H9 (cell line): ENCODE measurements at regions not wholly inside any gene's neighbourhood (a gene's known extent, or its start where the extent isn't known, plus 50 kb on each side); places are given as distances from the start of the nearest gene placed in this dataset.

Experiments used
- DNase-seq: peaks from one replicate; pipeline ENCODE4 v3.0.0-alpha.2; 2017
- H2AFZ ChIP-seq: one replicate; pipeline ENCODE4 v1.6.1; 2013; ENCODE audit warnings: mild to moderate bottlenecking, low read length, control low read depth, moderate library complexity
- H2AK5ac ChIP-seq: 2 replicates; pipeline ENCODE4 v1.6.1; 2013; ENCODE audit warnings: low read length, control low read depth, mixed read lengths; ENCODE audit not compliant: insufficient read length
- H2BK120ac ChIP-seq: one replicate; pipeline ENCODE4 v1.6.1; 2013; ENCODE audit warnings: low read depth, mild to moderate bottlenecking, low read length, control low read depth, inconsistent platforms; ENCODE audit not compliant: poor library complexity, severe bottlenecking
- H2BK12ac ChIP-seq: 2 replicates; pipeline ENCODE4 v1.6.1; 2013; ENCODE audit warnings: low read length, control low read depth, mixed read lengths, low read depth; ENCODE audit not compliant: insufficient read length
- H2BK15ac ChIP-seq: 2 replicates; pipeline ENCODE4 v1.6.1; 2013; ENCODE audit warnings: low read depth, low read length, control low read depth
- H2BK20ac ChIP-seq: one replicate; pipeline ENCODE4 v1.6.1; 2013; ENCODE audit warnings: low read depth, mild to moderate bottlenecking, low read length, control low read depth, inconsistent platforms; ENCODE audit not compliant: poor library complexity, severe bottlenecking
- H2BK5ac ChIP-seq: 2 replicates; pipeline ENCODE4 v1.6.1; 2013; ENCODE audit warnings: low read length, control low read depth, mixed read lengths; ENCODE audit not compliant: insufficient read length
- H3K14ac ChIP-seq: 2 replicates; pipeline ENCODE4 v1.6.1; 2013; ENCODE audit warnings: low read length, control low read depth; ENCODE audit not compliant: insufficient read depth
- H3K18ac ChIP-seq: 2 replicates; pipeline ENCODE4 v1.6.1; 2013; ENCODE audit warnings: low read depth, mild to moderate bottlenecking, mixed read lengths, low read length, control low read depth; ENCODE audit not compliant: insufficient read length
- H3K23ac ChIP-seq: 2 replicates; pipeline ENCODE4 v1.6.1; 2013; ENCODE audit warnings: low read length, control low read depth, mixed read lengths, low read depth; ENCODE audit not compliant: insufficient read length
- H3K23me2 ChIP-seq: 2 replicates; pipeline ENCODE4 v1.6.1; 2013; ENCODE audit warnings: low read depth, mild to moderate bottlenecking, mixed read lengths, low read length, control low read depth; ENCODE audit not compliant: insufficient read length, poor library complexity, severe bottlenecking
- H3K27ac ChIP-seq: 2 replicates; pipeline ENCODE4 v1.5.1; 2013; ENCODE audit warnings: low read length, control low read depth, mixed read lengths, low read depth; ENCODE audit not compliant: insufficient read length
- H3K27me3 ChIP-seq: 2 replicates; pipeline ENCODE4 v1.6.1; 2013; ENCODE audit warnings: low read length, control low read depth, inconsistent platforms; ENCODE audit not compliant: insufficient read depth
- H3K4ac ChIP-seq: 2 replicates; pipeline ENCODE4 v1.6.1; 2013; ENCODE audit warnings: low read depth, mild to moderate bottlenecking, control low read depth, inconsistent platforms, low read length, moderate library complexity
- H3K4me1 ChIP-seq: 2 replicates; pipeline ENCODE4 v1.6.1; 2013; ENCODE audit warnings: low read length, control low read depth, inconsistent platforms; ENCODE audit not compliant: insufficient read depth
- H3K4me2 ChIP-seq: 2 replicates; pipeline ENCODE4 v1.6.1; 2013; ENCODE audit warnings: low read length, control low read depth, mixed read lengths; ENCODE audit not compliant: insufficient read length, insufficient read depth
- H3K56ac ChIP-seq: 2 replicates; pipeline ENCODE4 v1.6.1; 2013; ENCODE audit warnings: low read depth, mild to moderate bottlenecking, mixed read lengths, low read length, control low read depth; ENCODE audit not compliant: insufficient read length
- H3K79me1 ChIP-seq: 2 replicates; pipeline ENCODE4 v1.6.1; 2013; ENCODE audit warnings: low read depth, mild to moderate bottlenecking, moderate library complexity, low read length, control low read depth, inconsistent platforms; ENCODE audit not compliant: insufficient read depth, poor library complexity, severe bottlenecking
- H3K79me2 ChIP-seq: 2 replicates; pipeline ENCODE4 v1.6.1; 2013; ENCODE audit warnings: low read length, control low read depth, inconsistent platforms; ENCODE audit not compliant: insufficient read depth
- H3K9ac ChIP-seq: 2 replicates; pipeline ENCODE4 v1.6.1; 2013; ENCODE audit warnings: low read length, control low read depth, mixed read lengths; ENCODE audit not compliant: insufficient read length; ENCODE audit errors: extremely low read depth
- H3K9me3 ChIP-seq: one replicate; pipeline ENCODE4 v1.6.1; 2013; ENCODE audit warnings: low read depth, low read length, inconsistent platforms; ENCODE audit not compliant: control insufficient read depth
- H3T11ph ChIP-seq: one replicate; pipeline ENCODE4 v1.6.1; 2013; ENCODE audit warnings: mild to moderate bottlenecking, low read length, control low read depth, inconsistent platforms
- H4K20me1 ChIP-seq: one replicate; pipeline ENCODE4 v1.6.1; 2013; ENCODE audit not compliant: control insufficient read depth, insufficient read length, insufficient read depth
- H4K5ac ChIP-seq: 2 replicates; pipeline ENCODE4 v1.6.1; 2013; ENCODE audit warnings: low read depth, mild to moderate bottlenecking, mixed read lengths, low read length, control low read depth; ENCODE audit not compliant: insufficient read length
- H4K8ac ChIP-seq: replicated peaks from 2 replicates; pipeline ENCODE4 v1.6.1; 2013; ENCODE audit warnings: low read length, control low read depth, mixed read lengths, low read depth; ENCODE audit not compliant: insufficient read length
- H4K91ac ChIP-seq: 2 replicates; pipeline ENCODE4 v1.6.1; 2013; ENCODE audit warnings: low read depth, mild to moderate bottlenecking, moderate library complexity, mixed read lengths, low read length, control low read depth; ENCODE audit not compliant: insufficient read length
- H3K27ac Mint-ChIP-seq, 3 experiments: 2 replicates in 2 of 3; 3 replicates in 1 of 3; pipeline ENCODE4 v1.8.0; 2020 to 2021; ENCODE audit warnings: mixed read lengths in 3 of 3, mild to moderate bottlenecking in 1 of 3, moderate library complexity in 1 of 3
- H3K27me3 Mint-ChIP-seq: 2 replicates; pipeline ENCODE4 v1.8.0; 2021; ENCODE audit warnings: low read depth, mild to moderate bottlenecking, moderate library complexity, mixed read lengths
- H3K36me3 Mint-ChIP-seq, 3 experiments: 2 replicates in 2 of 3; 3 replicates in 1 of 3; pipeline ENCODE4 v1.8.0; 2020 to 2021; ENCODE audit warnings: low read depth in 3 of 3, mixed read lengths in 3 of 3; ENCODE audit not compliant: insufficient read depth in 1 of 3
- H3K4me1 Mint-ChIP-seq, 2 experiments: 2 replicates each; pipeline ENCODE4 v1.8.0; 2020; ENCODE audit warnings: mixed read lengths in 2 of 2
- H3K4me3 Mint-ChIP-seq, 2 experiments: 2 replicates in 1 of 2; 3 replicates in 1 of 2; pipeline ENCODE4 v1.8.0; 2020 to 2021; ENCODE audit warnings: mild to moderate bottlenecking in 2 of 2, mixed read lengths in 2 of 2, moderate library complexity in 1 of 2
- H3K9me3 Mint-ChIP-seq, 2 experiments: 2 replicates in 1 of 2; 3 replicates in 1 of 2; pipeline ENCODE4 v1.8.0; 2020; ENCODE audit warnings: mild to moderate bottlenecking in 2 of 2, mixed read lengths in 2 of 2, moderate library complexity in 1 of 2
- CTCF ChIP-seq: fragments of 200-600 bp; sonication (generic); conservative IDR thresholded peaks from 3 replicates; pipeline ENCODE4 v1.8.0; 2021; ENCODE audit warnings: antibody characterized with exemption, mild to moderate bottlenecking
- WGBS: extraction: QIAGEN DNeasy Blood & Tissue Kit; methylation state at CpG from one replicate; pipeline ENCODE4 v1.1.7; 2013; ENCODE audit warnings: missing lambda C conversion rate, low lambda C conversion rate, mixed read lengths; ENCODE audit not compliant: insufficient read length; ENCODE audit errors: extremely low coverage; 5-methylcytosine and 5-hydroxymethylcytosine counted together

- Mint-ChIP-seq H3K36me3 (peaks cover 0 to 12% (median 3%) of the 10 kb centered on the region in 3 experiments; a peak in 4 of 7 replicates), H3K4me3 (no peak overlapping the region), H3K27ac (no peak overlapping the region), H3K27me3 (no peaks in the 10 kb centered on the region), H3K4me1 (peaks cover 0 to 4% of the 10 kb centered on the region in 2 experiments; a peak in 2 of 4 replicates), H3K9me3 (peaks cover 13 to 20% of the 10 kb centered on the region in 2 experiments; a peak in 4 of 5 replicates)
- Histone ChIP-seq H3K79me1 (no peaks in the 10 kb centered on the region), H2BK20ac (no peak overlapping the region), H3K79me2 (no peaks in the 10 kb centered on the region), H2AK5ac (no peak overlapping the region), H3K4me1 (no peaks in the 10 kb centered on the region), H4K91ac (no peak overlapping the region), H4K5ac (no peak overlapping the region), H4K8ac (no peak overlapping the region), H3T11ph (no peak overlapping the region), H2BK15ac (no peak overlapping the region), H3K4ac (no peak overlapping the region), H3K56ac (no peak overlapping the region), H3K14ac (no peak overlapping the region), H3K9me3 (no peaks in the 10 kb centered on the region), H3K27me3 (no peaks in the 10 kb centered on the region), H3K27ac (no peak overlapping the region), H3K23ac (no peak overlapping the region), H2BK5ac (no peak overlapping the region), H3K23me2 (no peaks in the 10 kb centered on the region), H4K20me1 (no peaks in the 10 kb centered on the region), H2AFZ (no peak overlapping the region), H3K18ac (no peak overlapping the region), H3K4me2 (no peak overlapping the region), H2BK120ac (no peak overlapping the region), H2BK12ac (no peak overlapping the region), H3K9ac (no peak overlapping the region)
- TF ChIP-seq CTCF = no peak
- no peak for DNase-seq
- no CpG with 5 or more reads among the region's 1 CpG for WGBS
Observed at GRCh38 chr2:14867853-14868252, 235.3 kb downstream of the LRATD1 start.
